WTC11 (cell line): ENCODE measurements at regions not wholly inside any gene's neighbourhood (a gene's known extent, or its start where the extent isn't known, plus 50 kb on each side); places are given as distances from the start of the nearest gene placed in this dataset.

ENCODE experiments used
- ATAC-seq: fragments of 200-7000 bp; cut with Tn5 transposase; 2 replicates; pipeline ENCODE4 v1.10.0; 2021; ENCODE audit warnings: mild to moderate bottlenecking, moderate library complexity
- CTCF ChIA-PET: fragments of 300-600 bp; sonication (Branson Sonifier 250); formaldehyde crosslinking; loops from one replicate; lab custom pipeline; 2021; ENCODE audit warnings: antibody characterized with exemption; lab: Charles Lee
- POLR2A ChIA-PET: fragments of 350-600 bp; sonication (Branson Sonifier 250); formaldehyde crosslinking; loops from one replicate; lab custom pipeline; 2021; ENCODE audit warnings: antibody characterized with exemption; lab: Charles Lee
- DNase-seq: peaks from one replicate; pipeline ENCODE4 v3.0.0; 2021; ENCODE audit warnings: low spot score
- H3K27ac Mint-ChIP-seq: 2 replicates; pipeline ENCODE4 v1.8.0; 2021; ENCODE audit warnings: mixed read lengths
- H3K27me3 Mint-ChIP-seq: 2 replicates; pipeline ENCODE4 v1.8.0; 2021; ENCODE audit warnings: low read depth, mild to moderate bottlenecking, moderate library complexity, mixed read lengths
- H3K36me3 Mint-ChIP-seq: 2 replicates; pipeline ENCODE4 v1.8.0; 2021; ENCODE audit warnings: mixed read lengths
- H3K4me1 Mint-ChIP-seq: 2 replicates; pipeline ENCODE4 v1.8.0; 2022; ENCODE audit warnings: mixed read lengths
- H3K4me3 Mint-ChIP-seq: 2 replicates; pipeline ENCODE4 v1.8.0; 2021; ENCODE audit warnings: mild to moderate bottlenecking, moderate library complexity, mixed read lengths
- H3K9me3 Mint-ChIP-seq: 2 replicates; pipeline ENCODE4 v1.8.0; 2021; ENCODE audit warnings: mixed read lengths
- ATF1 ChIP-seq: sonication (generic); formaldehyde crosslinking; IDR thresholded peaks from 2 replicates; pipeline ENCODE4 v1.8.1; 2023; ENCODE audit warnings: mild to moderate bottlenecking, moderate library complexity, missing genetic modification reagents
- E2F1 ChIP-seq: sonication (generic); formaldehyde crosslinking; IDR thresholded peaks from 2 replicates; pipeline ENCODE4 v1.8.0; 2022; ENCODE audit warnings: mild to moderate bottlenecking, missing genetic modification reagents
- E2F5 ChIP-seq: sonication (generic); formaldehyde crosslinking; IDR thresholded peaks from 2 replicates; pipeline ENCODE4 v1.8.1; 2022; ENCODE audit warnings: mild to moderate bottlenecking, moderate library complexity, missing genetic modification reagents
- EMX1 ChIP-seq: fragments of 250-450 bp; sonication (Bioruptor Pico); IDR thresholded peaks from 2 replicates; pipeline ENCODE4 v1.8.0; 2021; ENCODE audit warnings: mild to moderate bottlenecking
- ESRRA ChIP-seq: sonication (generic); formaldehyde crosslinking; IDR thresholded peaks from 2 replicates; pipeline ENCODE4 v1.8.1; 2022; ENCODE audit warnings: mild to moderate bottlenecking, missing genetic modification reagents, borderline replicate concordance
- FOXJ3 ChIP-seq: sonication (generic); formaldehyde crosslinking; IDR thresholded peaks from 2 replicates; pipeline ENCODE4 v1.9.0; 2021; ENCODE audit warnings: missing genetic modification reagents, mild to moderate bottlenecking, borderline replicate concordance
- FOXK1 ChIP-seq: sonication (generic); formaldehyde crosslinking; IDR thresholded peaks from 2 replicates; pipeline ENCODE4 v1.8.0; 2022; ENCODE audit warnings: mild to moderate bottlenecking, moderate library complexity, missing genetic modification reagents
- HMGA2 ChIP-seq: fragments of 250-450 bp; sonication (Bioruptor Pico); IDR thresholded peaks from 2 replicates; pipeline ENCODE4 v1.4.0; 2021; ENCODE audit warnings: mild to moderate bottlenecking, moderate library complexity
- IRF1 ChIP-seq: sonication (generic); formaldehyde crosslinking; IDR thresholded peaks from 2 replicates; pipeline ENCODE4 v1.8.0; 2023; ENCODE audit warnings: missing genetic modification reagents
- MAX ChIP-seq: sonication (generic); formaldehyde crosslinking; IDR thresholded peaks from 2 replicates; pipeline ENCODE4 v1.8.0; 2022; ENCODE audit warnings: mild to moderate bottlenecking, missing genetic modification reagents
- MXD4 ChIP-seq: fragments of 250-450 bp; sonication (Bioruptor Pico); IDR thresholded peaks from 2 replicates; pipeline ENCODE4 v1.8.0; 2021; ENCODE audit warnings: mild to moderate bottlenecking, moderate library complexity, borderline replicate concordance
- NR1H2 ChIP-seq: sonication (generic); formaldehyde crosslinking; IDR thresholded peaks from 2 replicates; pipeline ENCODE4 v1.9.0; 2021; ENCODE audit warnings: mild to moderate bottlenecking, moderate library complexity, missing genetic modification reagents
- RORB ChIP-seq: fragments of 250-450 bp; sonication (Bioruptor Pico); IDR thresholded peaks from 2 replicates; pipeline ENCODE4 v1.9.0; 2021; ENCODE audit warnings: mild to moderate bottlenecking
- STAT6 ChIP-seq: sonication (generic); formaldehyde crosslinking; conservative IDR thresholded peaks from 2 replicates; pipeline ENCODE4 v1.8.1; 2023; ENCODE audit warnings: mild to moderate bottlenecking, low read depth, missing genetic modification reagents, moderate library complexity
- TEAD1 ChIP-seq: sonication (generic); formaldehyde crosslinking; IDR thresholded peaks from 2 replicates; pipeline ENCODE4 v1.8.0; 2022; ENCODE audit warnings: mild to moderate bottlenecking, missing genetic modification reagents
- ZBTB43 ChIP-seq: sonication (generic); formaldehyde crosslinking; IDR thresholded peaks from 2 replicates; pipeline ENCODE4 v1.8.1; 2023; ENCODE audit warnings: mild to moderate bottlenecking, missing genetic modification reagents
- ZNF281 ChIP-seq: sonication (generic); formaldehyde crosslinking; IDR thresholded peaks from 2 replicates; pipeline ENCODE4 v1.8.0; 2023; ENCODE audit warnings: mild to moderate bottlenecking, missing genetic modification reagents
- ZNF317 ChIP-seq: sonication (generic); formaldehyde crosslinking; IDR thresholded peaks from 2 replicates; pipeline ENCODE4 v1.8.1; 2023; ENCODE audit warnings: low read depth, mild to moderate bottlenecking, moderate library complexity, missing genetic modification reagents, borderline replicate concordance
- ZNF396 ChIP-seq: fragments of 250-450 bp; sonication (Bioruptor Pico); IDR thresholded peaks from 2 replicates; pipeline ENCODE4 v1.8.0; 2021; ENCODE audit warnings: mild to moderate bottlenecking, moderate library complexity, borderline replicate concordance
- ZSCAN18 ChIP-seq: fragments of 250-450 bp; sonication (Bioruptor Pico); IDR thresholded peaks from 2 replicates; pipeline ENCODE4 v2.1.2; 2022; ENCODE audit warnings: mild to moderate bottlenecking, moderate library complexity

GRCh38 chr15:53196242-53196641 lies 406.1 kb upstream of the ONECUT1 start:
- Mint-ChIP-seq H3K4me1 (peaks cover 18% of the 10 kb centered on the region), H3K27me3 (peaks cover 12% of the 10 kb centered on the region), H3K9me3 (peaks cover 3% of the 10 kb centered on the region; the same call in 1 of the 2 replicates), H3K4me3 (no peak overlapping the region), H3K36me3 (no peaks in the 10 kb centered on the region), H3K27ac (no peak overlapping the region)
- no peak for DNase-seq
- ChIA-PET CTCF (interaction anchor here (0.9 to 1.5 kb wide), 3 partner anchors 391 to 419 kb away, joined by 3 to 10 read pairs (median 7); no protein-coding TSS in a partner anchor), POLR2A (no interaction called here)
- ATAC-seq = no peak
- no peak for TF ChIP-seq ZNF317 (CRISPR knock-in tag)
- TF ChIP-seq E2F1 = no peak
- no peak for TF ChIP-seq ZBTB43 (CRISPR knock-in tag)
- TF ChIP-seq FOXJ3 (CRISPR knock-in tag) = no peak
- no peak for TF ChIP-seq NR1H2 (CRISPR knock-in tag)
- no peak for TF ChIP-seq FOXK1 (CRISPR knock-in tag)
- no peak for TF ChIP-seq ZNF396 (CRISPR knock-in tag)
- TF ChIP-seq E2F5 = no peak
- TF ChIP-seq STAT6 = no peak
- no peak for TF ChIP-seq MAX
- no peak for TF ChIP-seq TEAD1
- no peak for TF ChIP-seq HMGA2 (CRISPR knock-in tag)
- no peak for TF ChIP-seq EMX1 (CRISPR knock-in tag)
- no peak for TF ChIP-seq ESRRA (CRISPR knock-in tag)
- no peak for TF ChIP-seq IRF1
- no peak for TF ChIP-seq ZSCAN18 (CRISPR knock-in tag)
- TF ChIP-seq ZNF281 (CRISPR knock-in tag) = no peak
- TF ChIP-seq RORB (CRISPR knock-in tag) = no peak
- no peak for TF ChIP-seq ATF1 (CRISPR knock-in tag)
- TF ChIP-seq MXD4 (CRISPR knock-in tag) = no peak
